Midbrain (tissue), 1 donor: ENCODE measurements at regions not wholly inside any gene's neighbourhood (a gene's known extent, or its start where the extent isn't known, plus 50 kb on each side); places are given as distances from the start of the nearest gene placed in this dataset.
A peak's percentile ranks its signal among the peaks of the same experiment; 100 is the strongest.

Experiments used
- DNase-seq: peaks from one replicate; lab custom pipeline; 2025; lab: John Stamatoyannopoulos, UW

- DNase-seq, result no peak
These were observed 444.7 kb upstream of the TNP1 start for GRCh38 chr2:217304582-217304981.

GRCh38 chr2:217302856-217303255 lies 443.0 kb upstream of the TNP1 start:
- DNase-seq, result no peak

- no peak for DNase-seq
These were observed 441.5 kb upstream of the TNP1 start for GRCh38 chr2:217301142-217301925.

- no peak for DNase-seq
These were observed 439.7 kb upstream of the TNP1 start for GRCh38 chr2:217299590-217299989.

- DNase-seq, result no peak
These were observed 437.2 kb upstream of the TNP1 start for GRCh38 chr2:217297096-217297495.

- DNase-seq, result no peak
These were observed 435.0 kb upstream of the TNP1 start for GRCh38 chr2:217294818-217295217.

GRCh38 chr2:217294211-217294610 lies 434.3 kb upstream of the TNP1 start:
- DNase-seq, result no peak

- DNase-seq, result no peak
These were observed 433.7 kb upstream of the TNP1 start for GRCh38 chr2:217293607-217294006.

- no peak for DNase-seq
These were observed 433.2 kb upstream of the TNP1 start for GRCh38 chr2:217293046-217293445.

GRCh38 chr2:217291259-217291658 lies 431.4 kb upstream of the TNP1 start:
- DNase-seq, result no peak

- no peak for DNase-seq
These were observed 430.6 kb upstream of the TNP1 start for GRCh38 chr2:217290467-217290866.

- DNase-seq, result no peak
These were observed 430.0 kb upstream of the TNP1 start for GRCh38 chr2:217289907-217290280.

GRCh38 chr2:217289177-217289906 lies 429.5 kb upstream of the TNP1 start:
- no peak for DNase-seq

- DNase-seq, result no peak
These were observed 428.7 kb upstream of the TNP1 start for GRCh38 chr2:217288472-217289063.

- no peak for DNase-seq
These were observed 427.0 kb upstream of the TNP1 start for GRCh38 chr2:217286833-217287232.

GRCh38 chr2:217285926-217286325 lies 426.1 kb upstream of the TNP1 start:
- DNase-seq, result no peak

GRCh38 chr2:217283460-217283859 lies 423.6 kb upstream of the TNP1 start:
- no peak for DNase-seq

GRCh38 chr2:217282531-217282930 lies 422.7 kb upstream of the TNP1 start:
- no peak for DNase-seq

GRCh38 chr2:217279556-217279955 lies 419.7 kb upstream of the TNP1 start:
- DNase-seq, result no peak

- DNase-seq, result no peak
These were observed 419.3 kb upstream of the TNP1 start for GRCh38 chr2:217279140-217279539.

GRCh38 chr2:217277646-217278398 lies 418.0 kb upstream of the TNP1 start:
- peak; percentile 50 for DNase-seq

GRCh38 chr2:217276433-217276832 lies 416.6 kb upstream of the TNP1 start:
- no peak for DNase-seq
